ENCODE measurements at regions not wholly inside any gene's neighbourhood (a gene's known extent, or its start where the extent isn't known, plus 50 kb on each side); places are given as distances from the start of the nearest gene placed in this dataset.
"Not testable (repeated sequence)": the region's sequence is repeated elsewhere in the genome, so short reads cannot be mapped to it uniquely, and the experiment has no call there.

DNA sequence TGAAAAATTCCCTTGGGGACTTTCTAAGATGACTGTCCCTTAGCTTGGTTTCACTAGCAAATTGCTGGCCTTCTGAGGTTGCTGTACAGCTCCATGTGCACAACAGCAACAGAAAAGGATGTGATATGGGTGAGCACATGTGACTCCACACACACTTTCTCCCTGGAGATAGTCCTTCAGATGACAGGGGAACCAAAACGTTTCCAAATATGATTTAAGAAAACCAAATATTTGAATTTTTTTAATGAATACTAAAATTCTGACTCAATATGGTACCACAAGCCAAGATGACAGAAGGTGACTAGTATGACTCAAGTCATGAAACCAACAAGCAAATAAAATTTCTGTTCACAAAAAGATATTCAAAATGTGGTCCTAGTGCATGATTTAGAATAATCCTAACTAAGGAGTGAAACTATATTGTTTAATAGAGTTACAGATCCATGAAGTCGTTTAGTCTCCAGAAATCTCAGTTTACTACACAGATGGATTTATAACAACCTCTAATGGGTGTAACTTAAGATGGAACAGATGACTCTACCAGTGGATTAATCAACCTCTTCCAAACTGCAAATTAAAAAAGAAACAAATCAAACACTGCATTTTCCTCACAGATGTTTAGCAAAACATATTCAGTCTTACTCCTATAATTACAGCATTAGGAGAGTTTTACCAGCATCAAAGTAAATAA is 144.8 kb upstream of the PIK3R1 start:
- DNase-seq (ENCODE audit: low spot score), result no peak
- no peak for FAIRE-seq

DNA sequence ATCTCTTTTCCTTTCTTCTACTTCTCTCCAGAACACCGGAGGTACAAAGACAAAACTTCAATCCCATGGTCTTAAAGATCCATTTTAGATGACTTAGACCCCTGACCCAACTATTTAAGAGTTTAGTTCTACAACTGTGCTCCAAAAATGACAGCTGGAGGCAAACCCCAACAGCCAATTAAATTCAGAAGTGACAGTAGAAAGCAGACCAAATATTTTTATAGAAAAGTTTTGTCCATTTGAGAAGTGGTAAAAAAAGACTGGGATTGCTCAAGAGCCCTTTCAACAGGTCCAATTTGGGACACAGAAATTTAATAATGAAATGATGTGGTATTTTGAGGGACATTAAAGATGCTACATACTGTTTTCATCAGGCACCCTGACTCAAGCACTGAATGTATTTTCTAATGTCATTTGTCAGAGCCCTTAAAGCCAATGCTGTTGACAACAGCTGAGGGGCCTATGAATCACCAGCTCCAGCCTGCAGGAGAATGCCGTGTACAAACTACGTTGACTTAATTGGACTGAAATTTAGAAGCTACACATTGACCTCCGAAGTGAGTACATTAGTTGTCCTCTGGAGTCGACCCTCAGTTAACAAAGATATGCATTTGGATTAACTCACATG is 147.5 kb upstream of the PIK3R1 start:
- FAIRE-seq (no peak), DNase-seq (ENCODE audit: low spot score) (no peak)

DNA sequence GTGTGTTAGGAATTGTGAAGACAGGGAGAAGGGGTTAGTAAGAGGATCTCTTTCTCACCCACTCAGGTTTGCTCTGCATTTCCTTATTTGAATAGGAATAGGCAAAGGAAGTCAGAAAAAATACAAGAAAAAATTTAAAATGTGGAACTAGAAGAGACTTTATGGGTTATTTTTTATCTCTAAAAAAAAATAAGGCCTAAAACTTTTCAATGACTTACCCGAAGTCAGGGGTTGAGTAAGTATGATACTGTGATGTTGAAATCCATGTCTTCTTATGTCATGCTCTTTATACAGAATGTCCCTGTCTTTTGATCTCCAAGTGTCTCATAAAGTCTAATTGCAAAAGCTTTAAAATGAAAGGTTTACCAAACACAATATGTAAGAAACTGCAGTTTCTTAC is 148.3 kb upstream of the PIK3R1 start:
- DNase-seq (ENCODE audit: low spot score) (no peak), FAIRE-seq (no peak)

DNA sequence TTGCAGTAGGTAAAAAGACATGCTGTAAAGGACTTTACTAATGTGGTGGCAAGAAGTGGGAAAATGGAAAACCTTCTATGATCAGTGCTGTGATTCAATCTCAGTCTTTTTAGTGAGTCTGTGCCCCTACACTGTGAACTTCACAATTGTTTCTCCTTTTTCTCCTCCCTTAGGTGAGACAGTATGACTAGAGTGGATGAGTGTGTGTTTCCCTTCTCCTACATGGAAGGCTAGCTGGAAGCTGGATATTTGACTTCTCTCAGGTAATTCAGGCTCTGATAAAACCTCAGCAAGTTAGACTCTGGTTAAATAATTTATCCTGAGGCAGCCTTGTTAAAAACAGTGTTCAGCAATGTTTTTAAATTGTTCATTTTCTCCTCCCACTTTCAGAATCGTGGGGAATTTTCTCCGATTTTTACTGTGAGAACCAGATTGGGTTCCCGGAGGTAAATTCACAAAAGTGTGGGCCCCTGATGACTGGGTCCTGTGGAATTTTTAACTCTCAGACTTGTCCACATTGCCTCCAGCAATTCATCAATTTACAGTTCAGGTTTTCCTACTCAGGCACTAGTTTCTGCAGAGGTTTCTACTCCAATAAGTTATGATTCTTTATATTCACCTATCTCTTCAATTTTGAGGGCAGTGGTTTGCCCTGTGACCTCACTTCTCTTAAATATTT is 149.1 kb upstream of the PIK3R1 start:
- FAIRE-seq, result no peak
- DNase-seq (ENCODE audit: low spot score), result no peak

DNA sequence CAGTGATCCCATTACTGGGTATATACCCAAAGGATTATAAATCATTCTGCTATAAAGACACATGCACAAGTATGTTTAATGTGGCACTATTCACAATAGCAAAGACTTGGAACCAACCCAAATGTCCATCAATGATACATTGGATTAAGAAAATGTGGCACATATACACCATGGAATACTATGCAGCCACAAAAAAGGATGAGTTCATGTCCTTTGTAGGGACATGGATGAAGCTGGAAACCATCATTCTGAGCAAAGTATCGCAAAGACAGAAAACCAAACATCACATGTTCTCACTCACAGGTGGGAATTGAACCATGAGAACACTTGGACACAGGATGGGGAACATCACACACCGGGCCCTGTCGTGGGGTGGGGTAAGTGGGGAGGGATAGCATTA is 150.2 kb upstream of the PIK3R1 start:
- DNase-seq (ENCODE audit: low spot score); FAIRE-seq: not testable (repeated sequence)

DNA sequence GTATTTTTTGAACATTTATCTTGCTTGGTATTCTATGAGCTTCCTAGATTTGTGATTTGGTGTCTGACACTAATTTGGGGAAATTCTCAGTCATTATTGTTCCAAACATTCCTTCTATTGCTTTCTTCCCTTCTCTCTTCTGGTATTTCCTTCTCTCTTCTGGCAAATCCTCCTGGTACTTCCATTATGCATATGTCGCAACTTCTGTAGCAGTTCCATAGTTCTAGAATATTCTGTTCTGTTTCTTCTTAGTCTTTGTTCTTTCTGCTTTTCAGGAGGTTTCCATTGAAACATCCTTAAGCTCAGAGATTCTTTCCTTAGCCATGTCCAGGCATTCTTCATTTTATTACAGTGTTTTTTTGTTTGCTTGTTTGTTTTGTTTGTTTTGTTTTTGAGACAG is 155.2 kb upstream of the PIK3R1 start:
- FAIRE-seq (no peak), DNase-seq (ENCODE audit: low spot score) (no peak)

DNA sequence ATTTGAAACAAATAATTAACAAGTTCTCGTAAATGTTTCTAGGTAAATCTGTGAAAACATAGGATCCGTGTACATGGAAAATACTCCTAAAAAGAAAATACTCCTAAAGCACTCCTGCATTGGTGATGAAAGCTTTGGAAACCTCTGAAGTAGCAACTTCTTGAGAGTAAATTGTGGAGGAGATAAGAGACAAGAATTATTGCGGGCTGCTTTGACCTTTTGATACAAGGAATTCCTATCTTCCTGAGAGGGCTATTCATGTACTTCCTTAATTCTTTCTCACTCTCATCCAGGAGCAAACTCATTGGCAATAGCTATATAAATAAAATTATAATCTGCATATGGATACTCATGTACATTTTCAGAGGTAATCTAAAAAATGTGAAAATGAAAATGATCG is 158.4 kb upstream of the PIK3R1 start:
- FAIRE-seq, result no peak
- no peak for DNase-seq (ENCODE audit: low spot score)

DNA sequence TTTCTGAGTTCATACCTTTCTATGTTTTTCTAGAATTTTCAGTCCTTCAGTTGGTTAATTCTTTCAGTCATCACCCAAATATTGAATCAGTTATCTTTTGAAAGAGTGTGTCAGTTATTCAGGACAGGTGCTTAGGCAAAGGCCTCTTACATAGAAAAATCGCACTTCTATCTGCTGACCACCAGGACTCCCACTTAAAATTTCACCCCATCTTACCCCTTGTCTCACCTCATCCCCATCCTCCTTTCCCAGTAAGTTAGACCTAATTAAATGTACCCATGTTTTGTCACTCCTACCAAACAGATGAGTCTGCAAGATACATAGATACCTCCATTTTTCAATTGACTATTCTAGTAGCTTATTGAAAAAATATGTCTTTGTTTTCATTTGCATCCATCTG is 159.9 kb upstream of the PIK3R1 start:
- DNase-seq (ENCODE audit: low spot score) (no peak), FAIRE-seq (no peak)

DNA sequence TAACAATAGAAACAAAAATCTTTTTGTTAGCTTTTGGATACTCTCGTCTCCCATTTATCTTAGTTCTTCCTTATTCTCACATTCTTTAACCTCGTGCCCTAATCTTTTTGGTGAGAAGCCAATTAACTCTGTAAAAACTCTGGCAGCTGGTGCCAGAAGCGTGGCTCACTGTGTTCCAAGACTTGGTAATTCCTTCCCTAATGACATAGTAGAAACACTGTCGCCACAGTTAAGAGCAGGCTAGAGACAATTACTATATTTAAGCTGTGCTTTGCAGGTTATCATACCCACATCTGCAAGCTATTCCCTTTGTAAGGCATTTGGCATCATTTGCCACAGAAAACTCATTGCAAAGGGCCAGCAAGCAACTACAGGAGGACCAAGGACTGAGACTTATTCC is 160.9 kb upstream of the PIK3R1 start:
- FAIRE-seq, result no peak
- no peak for DNase-seq (ENCODE audit: low spot score)

DNA sequence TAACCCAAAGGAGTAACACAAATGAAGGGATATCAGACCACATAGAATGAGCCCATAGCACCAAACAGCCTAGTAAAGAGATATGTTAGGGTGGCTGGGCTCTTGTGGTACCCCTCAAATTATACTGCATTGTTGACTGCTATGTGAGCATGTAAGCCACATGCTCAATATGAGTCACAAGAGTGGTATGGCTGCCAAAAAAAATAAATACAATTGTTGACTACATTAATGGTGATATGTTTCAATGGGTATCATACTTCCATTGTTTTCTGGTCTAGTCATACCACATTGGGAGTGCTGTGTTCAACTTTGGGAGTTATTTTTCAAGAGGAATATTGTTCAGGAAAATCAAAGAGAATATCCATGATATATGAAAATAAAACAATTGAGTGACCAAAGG is 162.4 kb upstream of the PIK3R1 start:
- no peak for FAIRE-seq
- no peak for DNase-seq (ENCODE audit: low spot score)

DNA sequence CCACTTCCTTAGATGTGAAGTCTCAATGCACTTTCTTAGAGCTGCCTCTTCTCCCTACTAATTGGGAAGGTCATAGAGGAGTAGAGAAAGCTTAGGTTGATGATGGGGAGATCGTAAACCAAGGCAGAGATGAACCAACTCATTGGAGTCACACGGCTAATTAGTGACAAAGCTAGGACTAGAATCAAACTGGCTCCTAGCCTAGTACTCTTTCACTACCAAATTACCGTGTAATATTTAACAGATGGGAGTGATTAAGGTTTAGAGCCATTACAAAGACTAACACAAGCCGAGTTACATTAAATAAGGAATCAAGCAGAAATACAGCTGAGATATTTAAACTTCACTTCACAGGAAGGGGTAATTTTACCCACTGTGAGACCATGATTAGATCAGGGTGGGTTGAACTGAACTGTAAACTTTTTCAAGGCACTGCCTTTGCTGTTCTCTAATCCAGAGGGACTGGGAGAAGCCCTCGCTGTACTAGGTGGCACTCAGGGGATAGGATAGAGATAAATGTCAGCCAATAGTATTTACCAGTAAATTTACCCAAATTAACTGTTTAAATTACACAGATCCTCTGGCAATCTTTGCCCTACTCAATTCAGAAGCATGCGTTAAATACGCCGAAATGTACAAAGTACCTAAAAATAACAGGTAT is 166.4 kb upstream of the PIK3R1 start:
- DNase-seq (ENCODE audit: low spot score) (no peak), FAIRE-seq (no peak)

DNA sequence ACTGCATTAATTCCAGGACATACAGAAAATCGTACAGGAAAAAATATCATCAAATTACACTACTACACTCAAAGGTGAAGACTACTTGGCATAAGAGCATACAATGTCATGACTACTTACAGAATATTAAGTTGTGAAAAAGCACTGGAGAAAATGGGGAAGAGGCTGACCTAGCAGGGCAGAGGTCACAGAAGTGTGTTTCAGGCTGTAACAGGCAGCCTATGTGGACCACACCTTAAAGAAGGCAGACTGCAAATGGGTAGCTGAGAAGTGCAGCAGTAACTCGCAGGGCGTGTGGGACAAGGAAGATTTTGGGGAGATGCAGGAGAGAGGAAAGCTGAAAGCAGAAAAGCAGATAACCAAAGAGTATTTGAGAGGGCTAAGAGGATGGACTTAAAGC is 167.0 kb upstream of the PIK3R1 start:
- DNase-seq (ENCODE audit: low spot score) (no peak), FAIRE-seq (no peak)

DNA sequence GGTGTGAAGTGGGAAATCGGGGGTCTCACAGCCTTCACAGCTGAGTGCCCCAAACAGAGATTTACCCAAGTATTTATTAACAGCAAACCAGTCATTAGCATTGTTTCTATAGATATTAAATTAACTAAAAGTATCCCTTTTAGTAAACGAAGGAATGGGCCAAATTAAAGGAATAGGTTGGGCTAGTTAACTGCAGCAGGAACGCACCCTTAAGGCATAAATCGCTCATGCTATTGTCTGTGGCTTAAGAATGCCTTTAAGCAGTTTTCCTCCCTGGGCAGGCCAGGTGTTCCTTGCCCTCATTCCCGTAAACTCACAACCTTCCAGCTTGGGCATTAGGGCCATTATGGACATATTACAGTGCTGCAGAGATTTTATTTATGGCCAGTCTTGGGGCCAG is 167.5 kb upstream of the PIK3R1 start:
- DNase-seq (ENCODE audit: low spot score); FAIRE-seq: not testable (repeated sequence)

DNA sequence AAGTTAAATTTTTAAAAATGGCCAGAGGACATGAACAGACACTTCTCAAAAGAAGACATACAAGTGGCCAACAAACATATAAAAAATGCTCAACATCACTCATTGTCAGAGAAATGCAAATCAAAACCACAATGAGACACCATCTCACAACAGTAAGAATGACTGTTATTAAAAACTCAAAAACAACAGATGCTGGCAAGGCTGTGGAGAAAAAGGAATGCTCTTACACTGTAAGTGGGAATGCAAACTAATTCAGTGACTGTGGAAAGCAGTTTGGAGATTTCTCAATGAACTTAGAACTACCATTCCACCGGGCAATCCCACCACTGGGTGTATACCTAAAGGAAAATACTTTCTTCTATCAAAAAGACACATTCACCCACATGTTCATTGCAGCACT is 168.5 kb upstream of the PIK3R1 start:
- DNase-seq (ENCODE audit: low spot score) (no peak), FAIRE-seq (no peak)

DNA sequence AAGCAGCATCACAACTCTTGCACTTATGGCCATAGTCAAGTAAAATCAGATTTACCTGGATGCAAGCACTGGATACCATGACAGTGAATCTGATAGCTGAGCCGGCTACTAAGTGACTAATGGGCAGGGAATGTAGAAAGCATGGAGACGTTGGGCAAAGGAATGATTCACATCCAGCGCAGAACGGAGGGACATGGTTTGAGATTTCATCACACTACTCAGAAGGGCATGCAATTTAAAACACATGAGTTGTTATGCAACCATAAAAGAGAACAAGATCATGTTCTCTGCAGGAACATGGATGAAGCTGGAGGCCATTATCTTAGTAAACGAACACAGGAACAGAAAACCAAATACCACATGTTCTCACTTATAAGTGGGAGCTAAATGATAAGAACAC is 169.1 kb upstream of the PIK3R1 start:
- DNase-seq (ENCODE audit: low spot score) (peak; percentile 87), FAIRE-seq (peak; percentile 84)

DNA sequence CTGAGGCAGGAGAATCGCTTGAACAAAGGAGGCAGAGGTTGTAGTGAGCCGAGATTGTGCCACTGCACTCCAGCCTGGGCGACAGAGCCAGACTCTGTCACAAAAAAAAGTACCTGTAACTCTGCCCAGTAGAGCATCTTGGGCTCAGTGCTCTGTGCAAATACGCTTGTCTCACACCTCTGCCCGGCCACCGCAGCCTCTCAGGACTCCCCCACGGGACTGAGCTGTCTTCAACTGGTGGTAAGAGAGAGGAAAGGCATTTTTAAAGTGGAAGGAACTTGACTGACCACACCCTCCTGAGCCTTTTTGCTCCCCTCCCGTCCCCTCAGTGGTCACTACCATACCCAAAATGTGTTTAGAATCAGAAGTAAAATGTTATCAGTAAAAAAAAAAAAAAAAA is 174.3 kb upstream of the PIK3R1 start:
- FAIRE-seq (no peak), DNase-seq (ENCODE audit: low spot score) (no peak)

DNA sequence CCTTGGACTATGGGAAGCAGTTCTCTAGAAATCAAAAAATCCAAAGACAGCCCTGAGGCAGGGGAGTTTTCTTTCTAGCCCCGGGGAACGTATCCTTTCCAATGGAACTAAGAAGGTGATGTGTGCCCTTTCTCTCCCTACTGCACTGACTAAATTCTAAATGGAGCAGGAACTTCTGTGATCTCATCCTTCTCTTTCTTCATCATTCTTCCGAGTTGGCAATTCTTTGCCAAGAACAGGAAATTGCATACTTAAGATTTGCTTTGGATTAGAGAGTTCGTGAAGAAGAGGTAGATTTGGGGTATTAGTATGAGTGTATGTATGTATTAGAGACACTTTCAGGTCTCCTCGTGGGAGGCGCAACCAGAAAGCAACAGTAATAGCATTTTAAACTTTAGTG is 178.0 kb upstream of the PIK3R1 start:
- no peak for FAIRE-seq
- DNase-seq (ENCODE audit: low spot score), result no peak

DNA sequence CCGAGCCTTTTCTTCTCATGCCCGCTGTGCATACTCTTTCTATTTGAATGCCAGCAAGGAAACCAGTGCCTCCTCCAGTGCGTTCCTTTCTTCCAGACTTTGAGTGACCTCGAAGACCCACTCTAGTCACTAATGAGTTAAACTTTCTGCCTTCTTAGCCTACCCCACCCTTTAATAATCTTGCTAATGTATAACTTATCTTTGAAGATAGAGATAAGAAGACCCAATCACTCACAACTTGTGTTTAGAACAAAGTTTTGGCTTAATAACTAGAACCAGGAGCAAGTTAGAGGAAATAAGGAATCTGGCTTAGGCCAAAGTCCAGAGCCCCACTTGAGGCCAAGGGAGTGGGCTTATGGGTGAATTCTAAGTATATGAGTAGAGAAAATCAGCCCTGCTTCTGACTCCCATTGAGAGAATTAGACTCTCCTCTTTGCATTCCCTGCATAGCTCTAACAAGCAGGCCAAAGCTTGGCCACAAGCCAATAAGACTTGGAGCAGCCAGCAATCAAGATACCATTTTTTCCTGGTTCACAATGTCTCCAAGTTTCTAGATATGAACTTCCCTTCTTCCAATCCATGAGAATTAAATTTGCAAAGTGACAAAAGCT is 181.5 kb upstream of the PIK3R1 start:
- no peak for FAIRE-seq

DNA sequence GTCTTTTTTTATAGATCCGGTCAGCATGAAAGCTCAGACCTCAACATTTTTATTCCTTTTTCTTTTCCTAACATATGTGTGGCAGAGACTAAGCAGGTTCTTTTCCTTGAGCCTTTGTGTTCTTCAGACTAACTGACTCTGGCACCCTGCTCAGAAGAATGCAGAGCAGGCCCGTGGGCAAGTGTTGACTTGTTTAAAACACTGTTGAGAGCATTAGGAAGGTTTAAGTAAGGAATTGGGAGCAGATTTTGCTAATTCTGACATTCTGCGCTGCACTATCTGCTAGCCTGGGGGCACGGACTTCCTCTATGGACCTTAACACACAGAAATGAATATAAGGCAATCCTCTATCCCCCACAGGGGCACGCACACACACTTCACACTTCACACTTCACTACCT is 182.5 kb upstream of the PIK3R1 start:
- no peak for DNase-seq (ENCODE audit: low spot score)
- no peak for FAIRE-seq

More for the DNA sequence above, 181.5 kb upstream of the PIK3R1 start:
- no peak for DNase-seq (ENCODE audit: low spot score)

DNA sequence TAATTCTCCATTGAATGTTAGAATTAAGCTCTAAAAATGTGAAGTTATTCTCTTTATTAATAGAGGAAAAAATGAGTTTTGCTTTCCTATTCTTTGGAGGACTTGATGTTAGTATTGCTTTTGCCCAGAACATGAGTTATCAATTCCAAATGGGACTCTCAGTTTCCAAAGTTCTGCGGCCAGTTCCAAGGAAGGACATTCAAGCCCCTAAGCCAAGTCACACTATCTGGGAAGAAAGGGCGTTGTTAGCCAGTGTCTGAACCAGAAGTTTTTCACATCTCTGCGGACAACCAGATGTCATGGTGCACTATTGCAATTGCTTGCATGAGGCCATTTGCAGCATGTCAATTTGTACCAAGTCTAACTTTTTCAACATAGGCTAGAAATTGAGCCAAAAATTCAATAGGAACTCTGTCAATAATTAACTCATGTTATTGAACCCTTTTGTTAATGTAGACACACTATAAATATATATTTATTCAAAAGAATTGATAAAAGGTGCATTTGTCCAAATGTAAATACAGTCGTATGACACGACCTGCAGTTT is 183.3 kb upstream of the PIK3R1 start:
- no peak for FAIRE-seq
- no peak for DNase-seq (ENCODE audit: low spot score)

DNA sequence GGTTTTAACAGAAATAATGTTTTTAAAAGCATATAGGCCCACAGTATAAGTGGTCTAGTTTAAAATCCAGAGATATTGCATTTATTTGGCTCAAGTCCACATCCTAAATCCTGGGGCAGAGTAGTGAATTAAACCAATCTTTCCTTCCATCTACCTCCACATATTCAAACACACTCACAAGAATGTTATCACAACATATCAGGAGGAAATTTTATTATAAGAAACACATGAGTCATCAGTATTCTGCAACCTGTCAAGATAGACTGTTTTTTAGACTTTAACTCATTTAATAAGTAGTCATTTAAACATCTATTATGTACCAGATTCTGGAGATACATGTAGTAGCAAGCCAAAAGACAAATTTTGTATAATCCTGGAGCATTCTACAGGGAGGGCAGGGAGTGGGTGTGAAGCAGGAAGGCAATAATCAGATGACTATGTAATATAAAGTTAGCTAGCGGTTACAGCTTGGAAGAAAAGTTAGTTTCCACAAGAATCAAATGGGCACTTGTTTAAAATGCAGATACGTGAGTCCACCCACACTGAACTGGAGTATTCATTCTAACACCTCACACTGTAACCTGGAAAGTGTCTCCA is 187.3 kb upstream of the PIK3R1 start:
- no peak for DNase-seq (ENCODE audit: low spot score)
- no peak for FAIRE-seq
